Prostate gland (tissue), 2 donors: ENCODE measurements at regions not wholly inside any gene's neighbourhood (a gene's known extent, or its start where the extent isn't known, plus 50 kb on each side); places are given as distances from the start of the nearest gene placed in this dataset.

ENCODE experiments used
- DNase-seq: peaks from one replicate; pipeline ENCODE4 v3.0.0-alpha.2; 2019; ENCODE audit warnings: low spot score
- H3K27ac ChIP-seq, 2 donors: fragments of 200-600 bp; sonication (generic); 2 replicates each; pipeline ENCODE4 v1.5.1; 2017 to 2019
- H3K27me3 ChIP-seq: fragments of 200-600 bp; sonication (generic); replicated peaks from 2 replicates; pipeline ENCODE4 v1.5.1; 2019; ENCODE audit not compliant: insufficient read depth
- H3K36me3 ChIP-seq, 2 donors: fragments of 200-600 bp; sonication (generic); 1 replicate in 1 of 2; 2 replicates in 1 of 2; pipeline versions ENCODE4 v1.5.1 to v1.8.1; 2017 to 2019
- H3K4me1 ChIP-seq: fragments of 200-600 bp; sonication (generic); replicated peaks from 2 replicates; pipeline ENCODE4 v1.5.1; 2019
- H3K4me3 ChIP-seq, 2 donors: fragments of 200-600 bp; sonication (generic); 2 replicates each; pipeline ENCODE4 v1.5.1; 2017 to 2019
- H3K9me3 ChIP-seq: fragments of 200-600 bp; sonication (generic); 2 replicates; pipeline ENCODE4 v1.5.1; 2017
- POLR2A ChIP-seq: fragments of 450-650 bp; IDR thresholded peaks from one replicate; pipeline ENCODE4 v1.6.1; 2016; ENCODE audit warnings: antibody characterized with exemption, mild to moderate bottlenecking
- POLR2AphosphoS5 ChIP-seq: sonication (generic); formaldehyde crosslinking; IDR thresholded peaks from one replicate; pipeline ENCODE4 v1.6.1; 2017; ENCODE audit warnings: antibody characterized with exemption
- WGBS: methylation state at CpG from one replicate; pipeline ENCODE4 v1.1.5; 2018; 5-methylcytosine and 5-hydroxymethylcytosine counted together
- intact Hi-C: fragments of 100-400 bp; cut with DNase I; formaldehyde crosslinking; loops from one replicate; pipeline ENCODE4 v1.14.2; 2022
- TF ChIP-seq, protein P1 (sequence below), 4 experiments: fragments of 200-600 bp in 2 of 4; fragments of 450-650 bp in 2 of 4; sonication (generic) in 2 of 4; IDR thresholded peaks; 1 replicate in 3 of 4; 2 replicates in 1 of 4; pipeline ENCODE4 v1.5.1; 2016 to 2019; ENCODE audit warnings: antibody characterized with exemption in 4 of 4, mild to moderate bottlenecking in 2 of 4, moderate library complexity in 2 of 4

GRCh38 chr6:125507987-125508655 is 206.4 kb upstream of the HDDC2 start:
- H3K36me3 ChIP-seq: no peaks in the 10 kb centered on the region
- no peak overlapping the region for H3K4me3 ChIP-seq
- no peaks in the 10 kb centered on the region for H3K4me1 ChIP-seq
- TF ChIP-seq POLR2AphosphoS5 (no peak), POLR2A (no peak)
- TF ChIP-seq, protein P1, sequence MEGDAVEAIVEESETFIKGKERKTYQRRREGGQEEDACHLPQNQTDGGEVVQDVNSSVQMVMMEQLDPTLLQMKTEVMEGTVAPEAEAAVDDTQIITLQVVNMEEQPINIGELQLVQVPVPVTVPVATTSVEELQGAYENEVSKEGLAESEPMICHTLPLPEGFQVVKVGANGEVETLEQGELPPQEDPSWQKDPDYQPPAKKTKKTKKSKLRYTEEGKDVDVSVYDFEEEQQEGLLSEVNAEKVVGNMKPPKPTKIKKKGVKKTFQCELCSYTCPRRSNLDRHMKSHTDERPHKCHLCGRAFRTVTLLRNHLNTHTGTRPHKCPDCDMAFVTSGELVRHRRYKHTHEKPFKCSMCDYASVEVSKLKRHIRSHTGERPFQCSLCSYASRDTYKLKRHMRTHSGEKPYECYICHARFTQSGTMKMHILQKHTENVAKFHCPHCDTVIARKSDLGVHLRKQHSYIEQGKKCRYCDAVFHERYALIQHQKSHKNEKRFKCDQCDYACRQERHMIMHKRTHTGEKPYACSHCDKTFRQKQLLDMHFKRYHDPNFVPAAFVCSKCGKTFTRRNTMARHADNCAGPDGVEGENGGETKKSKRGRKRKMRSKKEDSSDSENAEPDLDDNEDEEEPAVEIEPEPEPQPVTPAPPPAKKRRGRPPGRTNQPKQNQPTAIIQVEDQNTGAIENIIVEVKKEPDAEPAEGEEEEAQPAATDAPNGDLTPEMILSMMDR (IDR thresholded peaks at IDR 0.05): no peak
- no peaks in the 10 kb centered on the region for H3K27me3 ChIP-seq
- no peak overlapping the region for H3K27ac ChIP-seq
- no peak for DNase-seq
- H3K9me3 ChIP-seq: no peaks in the 10 kb centered on the region
- intact Hi-C loops: no loop called here
- WGBS: 63% methylated on average over 4 of the region's 4 CpGs

DNA sequence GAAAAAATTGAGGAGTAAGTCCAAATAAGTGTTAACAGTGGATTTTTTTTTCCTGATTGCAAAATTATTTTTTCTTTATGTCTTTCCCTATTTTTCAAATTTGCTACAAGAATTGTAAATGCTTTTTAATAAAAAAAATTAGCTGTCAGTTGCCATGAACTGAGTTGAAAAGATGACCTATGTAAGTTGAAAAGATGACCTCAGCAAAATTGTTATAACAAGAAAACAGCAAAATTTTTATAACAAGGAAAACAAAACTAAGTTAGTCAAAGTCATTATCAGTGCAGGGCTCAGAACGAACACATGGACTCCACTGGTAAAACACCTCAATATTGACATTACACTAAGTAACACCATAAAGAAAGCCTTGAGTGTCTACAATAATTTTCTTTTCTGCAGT is 207.0 kb upstream of the HDDC2 start:
- no peak for DNase-seq
- TF ChIP-seq POLR2AphosphoS5 (no peak), POLR2A (no peak)
- TF ChIP-seq, protein P1 (IDR thresholded peaks at IDR 0.05): no peak
- Histone ChIP-seq H3K27me3 (no peaks in the 10 kb centered on the region), H3K4me1 (no peaks in the 10 kb centered on the region), H3K9me3 (no peaks in the 10 kb centered on the region), H3K36me3 (no peaks in the 10 kb centered on the region), H3K4me3 (no peak overlapping the region), H3K27ac (no peak overlapping the region)
- 56% methylated on average over 1 of the region's 1 CpG for WGBS
- intact Hi-C loops: no loop called here

- intact Hi-C loops: no loop called here
- Histone ChIP-seq H3K4me3 (no peak overlapping the region), H3K27me3 (no peaks in the 10 kb centered on the region), H3K36me3 (no peaks in the 10 kb centered on the region), H3K27ac (no peak overlapping the region), H3K9me3 (no peaks in the 10 kb centered on the region), H3K4me1 (no peaks in the 10 kb centered on the region)
- WGBS: 86% methylated on average over 2 of the region's 2 CpGs
- DNase-seq: no peak
- TF ChIP-seq POLR2AphosphoS5: no peak
- TF ChIP-seq, protein P1 (IDR thresholded peaks at IDR 0.05): no peak
- no peak for TF ChIP-seq POLR2A
Observed at GRCh38 chr6:125509477-125509876, 207.7 kb upstream of the HDDC2 start.

GRCh38 chr6:125510405-125510804 is 208.6 kb upstream of the HDDC2 start:
- TF ChIP-seq, protein P1 (IDR thresholded peaks at IDR 0.05): no peak
- TF ChIP-seq POLR2AphosphoS5: no peak
- TF ChIP-seq POLR2A: no peak
- intact Hi-C loops: no loop called here
- 95% methylated on average over 2 of the region's 2 CpGs for WGBS

GRCh38 chr6:125511809-125512396 is 210.1 kb upstream of the HDDC2 start:
- WGBS: 63% methylated on average over 2 of the region's 2 CpGs
- intact Hi-C loops: no loop called here
- no peak overlapping the region for H3K27ac ChIP-seq

More at GRCh38 chr6:125510405-125510804, 208.6 kb upstream of the HDDC2 start:
- Histone ChIP-seq H3K9me3 (no peaks in the 10 kb centered on the region), H3K36me3 (no peaks in the 10 kb centered on the region), H3K4me3 (no peak overlapping the region), H3K27ac (no peak overlapping the region), H3K27me3 (no peaks in the 10 kb centered on the region), H3K4me1 (no peaks in the 10 kb centered on the region)
- no peak for DNase-seq

More at GRCh38 chr6:125511809-125512396, 210.1 kb upstream of the HDDC2 start:
- Histone ChIP-seq H3K9me3 (no peaks in the 10 kb centered on the region), H3K36me3 (no peaks in the 10 kb centered on the region), H3K4me3 (no peak overlapping the region), H3K4me1 (no peaks in the 10 kb centered on the region), H3K27me3 (no peaks in the 10 kb centered on the region)
- TF ChIP-seq, protein P1 (IDR thresholded peaks at IDR 0.05): no peak
- TF ChIP-seq POLR2A (no peak), POLR2AphosphoS5 (no peak)
- no peak for DNase-seq
